ENCODE measurements at regions not wholly inside any gene's neighbourhood (a gene's known extent, or its start where the extent isn't known, plus 50 kb on each side); places are given as distances from the start of the nearest gene placed in this dataset.

GRCh38 chr15:93478947-93479346 is 389.9 kb upstream of the RGMA start (continued):
- TF ChIP-seq, protein P1, sequence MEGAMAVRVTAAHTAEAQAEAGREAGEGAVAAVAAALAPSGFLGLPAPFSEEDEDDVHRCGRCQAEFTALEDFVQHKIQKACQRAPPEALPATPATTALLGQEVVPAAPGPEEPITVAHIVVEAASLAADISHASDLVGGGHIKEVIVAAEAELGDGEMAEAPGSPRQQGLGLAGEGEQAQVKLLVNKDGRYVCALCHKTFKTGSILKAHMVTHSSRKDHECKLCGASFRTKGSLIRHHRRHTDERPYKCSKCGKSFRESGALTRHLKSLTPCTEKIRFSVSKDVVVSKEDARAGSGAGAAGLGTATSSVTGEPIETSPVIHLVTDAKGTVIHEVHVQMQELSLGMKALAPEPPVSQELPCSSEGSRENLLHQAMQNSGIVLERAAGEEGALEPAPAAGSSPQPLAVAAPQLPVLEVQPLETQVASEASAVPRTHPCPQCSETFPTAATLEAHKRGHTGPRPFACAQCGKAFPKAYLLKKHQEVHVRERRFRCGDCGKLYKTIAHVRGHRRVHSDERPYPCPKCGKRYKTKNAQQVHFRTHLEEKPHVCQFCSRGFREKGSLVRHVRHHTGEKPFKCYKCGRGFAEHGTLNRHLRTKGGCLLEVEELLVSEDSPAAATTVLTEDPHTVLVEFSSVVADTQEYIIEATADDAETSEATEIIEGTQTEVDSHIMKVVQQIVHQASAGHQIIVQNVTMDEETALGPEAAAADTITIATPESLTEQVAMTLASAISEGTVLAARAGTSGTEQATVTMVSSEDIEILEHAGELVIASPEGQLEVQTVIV (CRISPR knock-in tag; IDR thresholded peaks at IDR 0.05; ENCODE audit: borderline replicate concordance), result no peak
- no peak for TF ChIP-seq GTF2F1 (IDR thresholded peaks at IDR 0.05; ENCODE audit: low read depth, low read length)
- TF ChIP-seq, protein P2, sequence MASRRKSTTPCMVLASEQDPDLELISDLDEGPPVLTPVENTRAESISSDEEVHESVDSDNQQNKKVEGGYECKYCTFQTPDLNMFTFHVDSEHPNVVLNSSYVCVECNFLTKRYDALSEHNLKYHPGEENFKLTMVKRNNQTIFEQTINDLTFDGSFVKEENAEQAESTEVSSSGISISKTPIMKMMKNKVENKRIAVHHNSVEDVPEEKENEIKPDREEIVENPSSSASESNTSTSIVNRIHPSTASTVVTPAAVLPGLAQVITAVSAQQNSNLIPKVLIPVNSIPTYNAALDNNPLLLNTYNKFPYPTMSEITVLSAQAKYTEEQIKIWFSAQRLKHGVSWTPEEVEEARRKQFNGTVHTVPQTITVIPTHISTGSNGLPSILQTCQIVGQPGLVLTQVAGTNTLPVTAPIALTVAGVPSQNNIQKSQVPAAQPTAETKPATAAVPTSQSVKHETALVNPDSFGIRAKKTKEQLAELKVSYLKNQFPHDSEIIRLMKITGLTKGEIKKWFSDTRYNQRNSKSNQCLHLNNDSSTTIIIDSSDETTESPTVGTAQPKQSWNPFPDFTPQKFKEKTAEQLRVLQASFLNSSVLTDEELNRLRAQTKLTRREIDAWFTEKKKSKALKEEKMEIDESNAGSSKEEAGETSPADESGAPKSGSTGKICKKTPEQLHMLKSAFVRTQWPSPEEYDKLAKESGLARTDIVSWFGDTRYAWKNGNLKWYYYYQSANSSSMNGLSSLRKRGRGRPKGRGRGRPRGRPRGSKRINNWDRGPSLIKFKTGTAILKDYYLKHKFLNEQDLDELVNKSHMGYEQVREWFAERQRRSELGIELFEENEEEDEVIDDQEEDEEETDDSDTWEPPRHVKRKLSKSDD (conservative IDR thresholded peaks at IDR 0.05; ENCODE audit: low read length), result no peak

- WGBS (ENCODE audit: insufficient coverage, low coverage, missing lambda C conversion rate), result 2% methylated on average over 4 of the region's 4 CpGs
- H3K4me3 ChIP-seq, result no peak overlapping the region
- H3K9me1 ChIP-seq (ENCODE audit: control insufficient read depth, insufficient read depth, low read length), result no peaks in the 10 kb centered on the region
- DNase-seq (ENCODE audit: extremely low read depth in 1 of 4, low spot score in 3 of 4) (no peak), ATAC-seq (no peak), FAIRE-seq (no peak)
- no peak overlapping the region for H3K27ac ChIP-seq (ENCODE audit: extremely low read depth, low read depth, low read length)
- no peak overlapping the region for H3K9ac ChIP-seq (ENCODE audit: insufficient read depth in 1 of 2, low read depth in 2 of 2, low read length in 2 of 2)
- no peaks in the 10 kb centered on the region for H4K20me1 ChIP-seq (replicated peaks; ENCODE audit: control insufficient read depth, insufficient read depth, low read length)
- no peaks in the 10 kb centered on the region for H3K9me3 ChIP-seq (replicated peaks; ENCODE audit: control insufficient read depth, insufficient read depth, low read depth, low read length)
- in situ Hi-C loops (cut with MboI) (no loop called here), intact Hi-C loops (cut with micrococcal nuclease) (no loop called here)
- H2AFZ ChIP-seq (ENCODE audit: low read depth, low read length), result no peak overlapping the region
- no peaks in the 10 kb centered on the region for H3K36me3 ChIP-seq (ENCODE audit: control insufficient read depth, insufficient read depth, low read length)
- ChIA-PET POLR2A (no interaction called here), CTCF (ENCODE audit: low intra/inter-chr PET ratio) (no interaction called here)
- H3K79me2 ChIP-seq (ENCODE audit: control insufficient read depth, insufficient read depth, low read length), result no peaks in the 10 kb centered on the region
- H3K4me1 ChIP-seq (replicated peaks in 1 of 2; ENCODE audit: control insufficient read depth in 2 of 2, insufficient read depth in 2 of 2, low read length in 2 of 2), result no peaks in the 10 kb centered on the region
- H3K27me3 ChIP-seq (ENCODE audit: control insufficient read depth in 2 of 2, insufficient read depth in 2 of 2, low read length in 2 of 2), result no peaks in the 10 kb centered on the region
- TF ChIP-seq CAMTA2 (CRISPR knock-in tag; conservative IDR thresholded peaks at IDR 0.05) (no peak), TCF7 (IDR thresholded peaks at IDR 0.05; ENCODE audit: borderline replicate concordance) (no peak), CREM (IDR thresholded peaks at IDR 0.05; ENCODE audit: low read depth) (no peak)
- no peak overlapping the region for H3K4me2 ChIP-seq (ENCODE audit: insufficient read depth, low read length)
- no TSS peak for BruUV-seq (replicated peaks)
Observed at GRCh38 chr15:93477721-93478120, 388.7 kb upstream of the RGMA start.

All from K562 (cell line).